Amniotic epithelial cell (primary cell): ENCODE measurements at regions not wholly inside any gene's neighbourhood (a gene's known extent, or its start where the extent isn't known, plus 50 kb on each side); places are given as distances from the start of the nearest gene placed in this dataset.

Experiments
- DNase-seq: peaks from one replicate; pipeline ENCODE4 v3.0.0-alpha.2; 2010; ENCODE audit warnings: low read depth

GRCh38 chr11:128407962-128408361, 179.4 kb downstream of the ETS1 start:
- DNase-seq, result peak; percentile 88

GRCh38 chr11:128405714-128406662, 181.4 kb downstream of the ETS1 start:
- DNase-seq, result peak; percentile 59

- DNase-seq, result no peak
Measured at GRCh38 chr11:128405112-128405511, 182.2 kb downstream of the ETS1 start.

DNA sequence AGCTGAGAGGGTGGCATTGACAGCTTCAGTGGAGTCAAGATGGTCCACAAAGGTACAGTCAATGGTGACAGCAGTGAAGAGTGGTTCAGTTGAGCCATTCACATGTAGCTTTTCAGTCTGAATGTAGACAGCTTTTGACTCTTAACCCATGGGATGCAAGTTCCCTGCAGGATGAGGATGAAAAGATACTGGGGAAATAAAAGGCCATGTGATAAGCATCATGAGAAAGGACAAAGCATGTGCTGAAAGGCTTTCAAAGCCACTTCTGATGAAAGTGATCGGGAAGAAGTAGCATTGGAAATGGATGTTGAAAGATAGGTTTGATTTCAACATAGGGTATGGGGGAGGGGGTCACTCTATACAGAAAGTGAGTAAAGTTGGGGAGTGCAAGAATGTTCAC, 182.9 kb downstream of the ETS1 start:
- no peak for DNase-seq

DNA sequence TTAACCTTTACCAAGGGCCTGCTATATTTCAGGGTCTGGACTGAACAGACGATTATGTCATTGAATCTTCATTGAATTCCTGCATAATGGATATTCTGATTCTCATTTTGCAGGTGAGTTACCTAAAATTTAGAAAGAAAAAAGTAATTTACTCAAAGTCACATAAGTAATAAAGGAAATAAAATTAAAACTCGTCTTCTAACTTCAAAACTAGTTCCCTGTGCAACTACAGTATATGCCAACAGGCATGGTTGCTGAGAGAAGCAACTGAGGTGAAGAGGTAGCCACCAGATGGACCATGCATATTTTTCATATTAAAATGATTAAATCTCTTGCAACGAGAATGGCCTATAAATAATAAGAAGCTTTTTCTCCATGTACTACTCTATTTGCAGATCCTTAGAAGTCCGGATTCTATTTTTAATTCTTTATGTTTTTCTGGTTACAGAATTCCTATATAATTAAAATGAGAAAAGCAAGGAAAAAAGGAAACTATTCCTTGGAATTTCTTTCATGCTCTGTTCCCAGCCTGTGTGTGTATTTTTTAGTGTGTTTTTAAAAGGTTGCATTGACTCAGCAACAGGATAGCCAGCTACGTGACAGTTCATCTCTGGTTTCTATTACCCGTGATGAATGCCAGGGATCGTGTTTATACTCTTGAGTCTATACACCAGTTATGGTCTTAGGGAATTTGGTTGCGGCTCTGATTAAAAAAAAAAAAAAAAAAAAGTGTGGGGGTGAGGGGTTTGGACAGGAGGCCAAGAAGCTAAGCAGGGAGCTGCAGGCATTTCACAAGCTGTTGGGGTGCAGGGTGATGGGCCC, 186.8 kb downstream of the ETS1 start:
- DNase-seq, result peak; percentile 92

DNA sequence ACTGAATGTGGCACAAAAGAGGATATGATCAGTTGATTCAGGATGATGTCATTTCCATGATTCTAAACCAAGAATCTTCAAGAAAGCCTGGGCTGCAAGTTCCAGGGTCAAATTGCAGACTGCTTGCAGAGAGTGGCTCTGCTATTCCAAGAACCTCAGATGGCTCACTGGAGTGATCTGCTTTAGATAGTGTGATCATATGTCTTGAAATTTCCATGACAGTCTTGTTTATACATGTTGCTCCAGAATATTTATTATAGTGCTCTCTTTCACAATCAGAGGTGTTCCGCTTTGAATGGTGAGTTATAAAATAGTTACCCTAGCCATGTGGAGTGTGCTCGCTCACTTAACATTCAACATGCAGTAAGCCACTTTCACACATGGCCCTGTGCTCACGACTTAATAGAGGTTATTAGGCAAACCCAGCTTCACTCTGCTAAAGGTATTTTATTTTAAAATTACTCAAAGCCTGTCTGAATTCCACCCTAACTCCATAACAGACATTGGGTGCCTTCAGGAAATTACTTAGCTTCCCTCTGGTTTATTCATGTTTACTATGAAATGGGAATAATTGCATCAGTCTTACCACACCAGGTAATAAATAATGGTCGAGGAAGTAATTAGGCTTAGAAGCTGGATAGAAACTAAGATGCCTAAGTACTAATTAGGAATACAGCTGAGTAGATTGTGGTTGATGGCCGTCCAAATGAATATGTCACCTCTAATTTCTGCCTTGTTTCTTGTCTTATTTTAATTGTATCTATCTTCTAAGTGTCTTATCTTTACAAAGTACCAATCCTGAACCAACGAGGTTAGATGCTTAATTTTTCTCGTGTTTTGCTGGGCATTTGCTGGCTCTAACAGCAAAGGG, 187.9 kb downstream of the ETS1 start:
- DNase-seq, result peak; percentile 87

- DNase-seq, result no peak
Measured at GRCh38 chr11:128398517-128399250, 188.7 kb downstream of the ETS1 start.

DNA sequence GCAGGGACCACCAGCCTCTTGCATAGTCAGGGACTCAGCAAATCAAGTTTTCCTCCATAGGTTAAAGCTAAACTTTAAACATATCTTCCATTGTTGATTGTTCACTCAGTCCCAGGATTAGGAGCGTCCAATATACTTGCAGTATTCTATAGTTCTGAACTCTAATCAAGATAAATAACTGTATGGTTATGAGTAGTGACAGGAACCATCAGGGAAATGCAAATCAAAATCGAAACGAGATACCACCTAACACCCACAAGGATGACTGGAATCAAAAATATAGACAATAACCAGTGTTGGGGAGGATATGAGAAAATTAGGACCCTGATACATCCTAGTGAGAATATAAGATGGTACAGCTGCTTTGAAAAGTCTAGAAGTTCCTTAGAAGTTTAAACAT, 190.0 kb downstream of the ETS1 start:
- DNase-seq, result no peak

DNA sequence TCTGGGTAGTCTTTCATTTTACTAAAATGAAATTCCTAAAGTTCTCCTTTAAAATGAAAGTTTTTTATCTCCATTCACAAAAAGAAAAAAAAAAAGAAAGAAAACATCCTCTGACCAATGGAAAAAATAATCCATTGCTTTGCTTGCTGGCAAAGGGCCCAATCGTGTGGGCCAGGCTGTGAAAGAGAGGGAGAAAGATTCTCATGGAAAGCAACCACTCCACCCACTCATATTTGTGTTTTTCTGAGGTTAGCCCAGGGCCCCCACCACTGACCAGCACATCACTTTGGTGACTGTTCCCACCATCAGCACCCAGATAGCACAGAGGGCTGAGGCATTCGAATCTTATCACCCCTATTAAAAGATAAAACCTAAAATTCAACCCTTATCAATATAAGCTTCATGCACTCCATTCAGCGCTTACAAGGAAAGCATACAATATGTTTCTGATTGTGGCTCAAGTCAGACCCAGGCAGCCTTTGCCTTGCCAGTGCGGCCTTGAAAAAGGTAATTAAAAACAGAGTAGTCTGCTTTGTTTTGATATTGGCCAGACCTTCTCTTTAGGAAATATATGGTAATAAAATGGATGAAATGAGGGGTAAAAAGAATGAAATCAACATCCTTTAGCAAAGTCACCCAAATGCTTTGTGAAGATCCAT, 192.8 kb downstream of the ETS1 start:
- DNase-seq, result peak; percentile 46

GRCh38 chr11:128392259-128392658, 195.1 kb downstream of the ETS1 start:
- DNase-seq, result no peak

- DNase-seq, result peak; percentile 19
Measured at GRCh38 chr11:128391811-128392210, 195.5 kb downstream of the ETS1 start.

DNA sequence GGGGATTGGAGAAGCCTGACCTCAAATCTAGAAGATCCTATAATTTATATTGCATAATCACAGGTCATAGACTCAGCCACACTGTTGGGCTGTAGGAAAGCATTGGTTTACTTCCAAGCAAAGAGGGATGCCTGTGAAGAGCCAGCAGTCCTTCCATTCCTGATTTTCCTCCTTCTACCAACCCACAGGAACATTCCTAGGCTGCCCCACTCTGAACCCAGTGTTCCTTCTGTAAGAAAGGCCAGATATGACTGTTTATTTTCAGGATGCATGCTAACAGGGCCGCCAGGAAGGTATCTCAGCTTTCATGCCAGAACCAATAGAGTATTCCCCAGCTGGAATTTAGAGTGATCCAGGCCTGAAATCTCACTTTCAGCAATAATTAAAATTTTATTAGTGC, 197.1 kb downstream of the ETS1 start:
- DNase-seq, result peak; percentile 69

DNA sequence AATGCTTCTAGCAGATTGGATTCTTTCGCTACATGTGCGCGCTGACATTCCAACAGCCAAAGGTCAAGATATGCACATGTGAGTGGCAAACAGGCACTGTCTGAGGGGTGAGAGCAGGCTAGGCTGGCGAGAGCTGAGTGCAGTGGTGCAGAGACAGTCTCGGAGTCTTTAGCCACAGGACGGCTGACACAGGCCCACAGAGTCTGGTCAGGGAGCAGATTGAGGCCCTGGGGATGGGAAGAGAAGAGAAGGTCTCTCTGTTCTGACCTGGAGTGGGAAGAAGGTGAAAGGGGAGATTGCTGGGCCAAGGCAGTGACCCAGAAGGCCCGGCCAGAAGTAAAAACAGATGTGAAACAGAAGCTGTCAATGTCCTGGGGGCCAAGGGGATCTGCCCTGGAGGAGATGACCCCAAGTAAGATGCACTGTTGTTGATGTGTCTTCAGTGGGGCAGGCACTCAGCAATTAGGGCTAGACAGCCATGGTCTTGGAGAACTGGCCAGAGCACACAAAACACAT, 197.8 kb downstream of the ETS1 start:
- no peak for DNase-seq

DNA sequence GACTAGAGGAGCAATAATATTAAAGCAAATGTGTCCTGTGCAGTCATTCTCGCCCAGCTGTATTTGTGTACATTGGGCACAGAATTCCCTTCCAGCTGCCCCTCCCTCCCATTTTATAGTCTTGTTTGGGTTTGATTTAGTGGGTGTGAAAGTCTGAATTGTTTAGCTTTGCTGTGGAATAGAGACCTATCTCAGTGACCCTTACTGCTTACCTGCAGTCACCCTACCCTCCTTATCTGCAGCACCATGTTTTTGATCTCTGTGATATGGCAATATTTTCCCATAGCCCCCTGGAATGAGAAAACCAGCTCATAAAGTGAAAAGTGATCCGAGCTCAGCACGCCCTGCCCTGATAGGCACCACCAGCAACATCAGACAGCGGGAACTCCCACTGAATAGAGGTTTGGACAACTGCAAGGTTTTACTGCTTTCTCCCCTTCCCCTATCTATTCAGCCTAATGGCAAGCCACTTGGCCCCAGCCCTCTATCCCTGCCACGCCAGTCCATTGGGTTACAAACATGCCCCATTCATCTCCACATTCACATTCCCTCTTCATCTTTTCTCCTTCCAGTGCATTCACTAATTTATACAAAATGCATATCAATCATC, 199.0 kb downstream of the ETS1 start:
- DNase-seq, result no peak

DNA sequence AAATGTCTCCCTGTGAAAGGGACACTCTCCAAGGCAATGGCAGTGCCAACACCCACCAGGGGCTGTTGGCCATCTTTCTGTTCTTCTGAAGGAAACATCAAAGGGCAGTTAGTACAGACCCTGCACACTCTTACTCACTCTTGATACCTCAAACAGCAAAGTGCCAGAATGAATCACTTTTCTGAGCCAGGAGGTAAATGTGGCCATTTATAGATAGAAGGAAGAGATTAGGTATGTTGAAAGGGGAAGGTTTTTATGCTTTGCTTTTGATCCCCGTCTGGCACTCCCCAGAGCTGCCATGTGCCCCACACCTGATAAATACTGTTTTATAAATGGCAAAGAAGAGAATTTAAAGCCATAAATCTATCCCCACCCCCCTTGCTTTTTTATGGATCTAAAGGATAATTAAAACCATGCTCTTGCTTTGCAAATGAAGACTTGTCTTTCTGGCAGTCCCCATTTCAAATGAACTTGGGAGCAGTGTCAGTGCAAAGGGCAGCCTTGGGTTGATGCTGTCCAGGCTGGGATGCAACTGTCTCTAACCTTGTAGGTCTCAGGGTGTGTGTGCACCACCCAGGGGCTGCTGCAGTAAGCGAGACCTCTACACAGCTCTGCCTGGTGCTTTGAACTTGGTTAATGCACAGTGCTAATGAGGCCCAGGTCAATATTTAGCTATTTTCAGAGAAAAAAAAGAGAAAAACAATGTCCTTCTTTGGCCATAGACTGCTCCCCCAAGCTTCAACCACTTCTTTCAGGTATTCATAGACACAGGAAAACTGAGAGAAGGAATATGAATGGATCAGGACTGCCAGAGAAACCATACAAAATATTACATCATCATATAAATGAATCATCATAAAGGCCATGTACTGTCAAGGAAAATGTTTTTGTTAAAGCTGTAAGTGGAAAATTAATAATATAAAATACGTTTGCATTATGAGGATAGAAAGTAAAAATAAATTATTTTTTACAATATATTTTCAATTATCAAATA, 207.5 kb downstream of the ETS1 start:
- peak; percentile 35 for DNase-seq

- no peak for DNase-seq
Measured at GRCh38 chr11:128375961-128376360, 211.4 kb downstream of the ETS1 start.

DNA sequence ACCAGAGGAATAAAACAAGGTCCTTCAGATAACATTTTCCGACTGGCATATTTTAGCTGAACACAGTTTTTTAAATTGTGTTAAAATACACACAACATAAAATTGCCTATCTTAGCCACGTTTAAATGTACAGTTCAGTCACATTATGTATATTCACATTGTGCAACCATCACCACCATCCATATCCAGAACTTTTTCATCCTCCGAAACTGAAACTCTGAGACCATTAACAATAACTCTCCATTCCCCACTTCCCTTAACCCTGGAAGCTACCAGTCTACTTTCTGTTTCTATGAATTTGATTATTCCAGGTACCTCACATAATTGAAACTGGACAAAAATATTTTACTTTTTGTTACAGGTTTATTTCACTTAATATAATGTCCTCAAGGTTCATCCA, 213.3 kb downstream of the ETS1 start:
- no peak for DNase-seq

DNA sequence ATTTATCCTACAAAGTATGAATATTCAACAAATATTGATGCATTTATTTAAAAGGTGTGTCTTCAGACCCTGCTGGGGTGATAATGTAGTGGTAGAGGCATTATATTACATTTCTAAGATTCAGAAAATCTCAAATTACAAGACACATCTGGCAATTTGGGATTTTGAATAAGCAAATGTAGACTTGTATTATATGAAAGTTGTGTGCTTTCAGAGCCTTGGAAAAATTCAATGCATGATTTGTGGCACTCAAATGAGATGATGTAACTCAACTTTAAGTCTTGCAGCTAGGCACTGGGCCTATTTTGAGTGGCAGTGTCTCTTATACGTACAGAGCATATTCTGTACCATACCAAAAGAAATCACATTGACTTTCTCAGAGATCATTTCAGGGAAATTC, 214.4 kb downstream of the ETS1 start:
- DNase-seq, result no peak

DNA sequence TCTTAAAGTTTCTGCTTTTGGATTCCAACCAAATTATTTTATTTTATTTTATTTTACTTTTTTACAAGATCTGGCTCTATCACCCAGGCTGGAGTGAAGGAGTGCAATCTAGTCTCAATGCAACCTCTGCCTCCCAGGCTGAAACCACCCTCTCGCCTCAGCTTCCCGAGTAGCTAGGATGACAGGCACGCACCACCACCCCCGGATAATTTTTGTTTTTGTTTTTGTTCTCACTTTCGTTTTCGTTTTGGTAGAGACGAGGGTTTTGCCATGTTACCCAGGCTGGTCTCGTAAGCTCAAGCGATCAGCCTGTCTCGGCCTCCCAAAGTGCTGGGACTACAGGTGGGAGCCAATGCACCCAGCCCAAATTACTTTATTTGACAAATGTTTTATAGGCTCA, 219.8 kb downstream of the ETS1 start:
- no peak for DNase-seq
